ENCODE measurements at regions not wholly inside any gene's neighbourhood (a gene's known extent, or its start where the extent isn't known, plus 50 kb on each side); places are given as distances from the start of the nearest gene placed in this dataset.

DNA sequence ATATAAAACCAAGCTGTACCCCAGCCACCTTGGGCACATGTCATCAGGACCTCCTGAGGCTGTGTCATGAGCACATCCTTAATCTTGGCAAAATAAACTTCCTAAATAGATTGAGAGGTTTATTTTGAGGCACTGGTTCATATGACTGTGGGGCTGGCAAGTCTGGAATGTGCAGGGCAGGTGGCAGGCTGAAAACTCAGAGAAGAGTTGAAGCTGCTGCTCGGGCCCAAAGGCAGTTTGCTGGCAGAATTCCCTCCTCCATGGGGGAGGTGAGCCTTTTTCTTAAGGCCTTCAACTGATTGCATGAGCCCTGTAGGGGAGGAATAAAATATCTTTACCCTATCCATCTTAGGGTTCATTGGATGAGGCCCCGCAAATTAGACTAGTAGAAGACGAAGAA, 72.2 kb upstream of the CDK20 start:
- no peak for TF ChIP-seq ZFX (IDR thresholded peaks at IDR 0.05; ENCODE audit: borderline replicate concordance)
- TF ChIP-seq, protein P1, sequence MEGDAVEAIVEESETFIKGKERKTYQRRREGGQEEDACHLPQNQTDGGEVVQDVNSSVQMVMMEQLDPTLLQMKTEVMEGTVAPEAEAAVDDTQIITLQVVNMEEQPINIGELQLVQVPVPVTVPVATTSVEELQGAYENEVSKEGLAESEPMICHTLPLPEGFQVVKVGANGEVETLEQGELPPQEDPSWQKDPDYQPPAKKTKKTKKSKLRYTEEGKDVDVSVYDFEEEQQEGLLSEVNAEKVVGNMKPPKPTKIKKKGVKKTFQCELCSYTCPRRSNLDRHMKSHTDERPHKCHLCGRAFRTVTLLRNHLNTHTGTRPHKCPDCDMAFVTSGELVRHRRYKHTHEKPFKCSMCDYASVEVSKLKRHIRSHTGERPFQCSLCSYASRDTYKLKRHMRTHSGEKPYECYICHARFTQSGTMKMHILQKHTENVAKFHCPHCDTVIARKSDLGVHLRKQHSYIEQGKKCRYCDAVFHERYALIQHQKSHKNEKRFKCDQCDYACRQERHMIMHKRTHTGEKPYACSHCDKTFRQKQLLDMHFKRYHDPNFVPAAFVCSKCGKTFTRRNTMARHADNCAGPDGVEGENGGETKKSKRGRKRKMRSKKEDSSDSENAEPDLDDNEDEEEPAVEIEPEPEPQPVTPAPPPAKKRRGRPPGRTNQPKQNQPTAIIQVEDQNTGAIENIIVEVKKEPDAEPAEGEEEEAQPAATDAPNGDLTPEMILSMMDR (IDR thresholded peaks at IDR 0.05) = no peak

Data from 22Rv1 (cell line).